DMS 273 (cell line): ENCODE measurements at regions not wholly inside any gene's neighbourhood (a gene's known extent, or its start where the extent isn't known, plus 50 kb on each side); places are given as distances from the start of the nearest gene placed in this dataset.
A peak's percentile ranks its signal among the peaks of the same experiment; 100 is the strongest.
"Not testable (repeated sequence)": the region's sequence is repeated elsewhere in the genome, so short reads cannot be mapped to it uniquely, and the experiment has no call there.

ENCODE experiments used
- DNase-seq: peaks from one replicate; lab custom pipeline; 2025; ENCODE audit not compliant: unreplicated experiment; lab: John Stamatoyannopoulos, UW

GRCh38 chr14:38973083-38973700 lies 129.8 kb downstream of the SEC23A start:
- DNase-seq = no peak

- no peak for DNase-seq
These were observed 130.5 kb downstream of the SEC23A start for GRCh38 chr14:38972511-38972910.

- DNase-seq = peak; percentile 82
These were observed 131.6 kb downstream of the SEC23A start for GRCh38 chr14:38971258-38971921.

- DNase-seq = no peak
These were observed 138.4 kb downstream of the SEC23A start for GRCh38 chr14:38964630-38965029.

- DNase-seq = peak; percentile 16
These were observed 142.0 kb downstream of the SEC23A start for GRCh38 chr14:38960946-38961531.

GRCh38 chr14:38959021-38959420 lies 144.0 kb downstream of the SEC23A start:
- no peak for DNase-seq

GRCh38 chr14:38958589-38958988 lies 144.4 kb downstream of the SEC23A start:
- DNase-seq = no peak

GRCh38 chr14:38951451-38951850 lies 151.6 kb downstream of the SEC23A start:
- no peak for DNase-seq

GRCh38 chr14:38950676-38951075 lies 152.4 kb downstream of the SEC23A start:
- no peak for DNase-seq

- no peak for DNase-seq
These were observed 154.5 kb downstream of the SEC23A start for GRCh38 chr14:38948576-38948975.

- DNase-seq = no peak
These were observed 154.9 kb downstream of the SEC23A start for GRCh38 chr14:38948171-38948570.

GRCh38 chr14:38947343-38947742 lies 155.7 kb downstream of the SEC23A start:
- DNase-seq = no peak

- DNase-seq = peak; percentile 66
These were observed 158.3 kb downstream of the SEC23A start for GRCh38 chr14:38944691-38945090.

- peak; percentile 17 for DNase-seq
These were observed 161.5 kb downstream of the SEC23A start for GRCh38 chr14:38941488-38941887.

- DNase-seq = not testable (repeated sequence)
These were observed 170.4 kb downstream of the SEC23A start for GRCh38 chr14:38932653-38933000.

- no peak for DNase-seq
These were observed 170.9 kb downstream of the SEC23A start for GRCh38 chr14:38931969-38932652.

GRCh38 chr14:38930898-38931297 lies 172.1 kb downstream of the SEC23A start:
- no peak for DNase-seq

GRCh38 chr14:38930022-38930421 lies 173.0 kb downstream of the SEC23A start:
- DNase-seq = no peak

- no peak for DNase-seq
These were observed 173.6 kb downstream of the SEC23A start for GRCh38 chr14:38929416-38929815.

- DNase-seq = not testable (repeated sequence)
These were observed 181.1 kb downstream of the SEC23A start for GRCh38 chr14:38921893-38922292.

- DNase-seq = no peak
These were observed 187.9 kb downstream of the SEC23A start for GRCh38 chr14:38915125-38915524.

GRCh38 chr14:38910092-38910491 lies 192.9 kb downstream of the SEC23A start:
- DNase-seq = no peak
